ENCODE measurements at regions not wholly inside any gene's neighbourhood (a gene's known extent, or its start where the extent isn't known, plus 50 kb on each side); places are given as distances from the start of the nearest gene placed in this dataset.

- H3K36me3 ChIP-seq (replicated peaks; ENCODE audit: control insufficient read depth, insufficient read depth, low read length) = no peaks in the 10 kb centered on the region
- H3K27me3 ChIP-seq (ENCODE audit: control insufficient read depth, insufficient read depth, low read length) = no peaks in the 10 kb centered on the region
- no peak overlapping the region for H3K4me3 ChIP-seq (ENCODE audit: insufficient read depth, low read depth, low read length)
- DNase-seq = no peak
Observed at GRCh38 chr9:4402501-4402900, 87.8 kb upstream of the SLC1A1 start.

DNA sequence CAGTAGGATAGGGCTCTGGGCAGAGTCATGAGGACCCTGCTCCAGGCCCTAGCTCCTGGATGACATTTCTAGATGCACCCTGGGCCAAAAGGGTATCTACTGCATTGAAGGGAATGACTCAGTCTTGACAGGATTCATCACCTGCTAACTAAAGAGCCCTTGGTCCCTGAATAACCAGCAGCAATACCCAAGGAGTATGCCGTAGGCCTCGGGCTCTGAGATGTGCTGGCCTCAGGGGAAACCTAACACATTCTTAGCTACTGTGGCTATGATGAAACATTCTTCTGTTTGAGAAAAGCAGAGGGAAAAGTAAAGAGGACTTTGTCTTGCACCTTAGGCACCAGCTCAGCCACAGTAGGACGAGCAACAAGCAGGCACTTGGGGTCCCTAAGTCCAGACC, 89.5 kb upstream of the SLC1A1 start:
- Histone ChIP-seq H3K4me3 (ENCODE audit: insufficient read depth, low read depth, low read length) (no peak overlapping the region), H3K27me3 (ENCODE audit: control insufficient read depth, insufficient read depth, low read length) (no peaks in the 10 kb centered on the region), H3K36me3 (replicated peaks; ENCODE audit: control insufficient read depth, insufficient read depth, low read length) (no peaks in the 10 kb centered on the region)
- no peak for DNase-seq

GRCh38 chr9:4397917-4398316, 92.4 kb upstream of the SLC1A1 start:
- Histone ChIP-seq H3K27me3 (ENCODE audit: control insufficient read depth, insufficient read depth, low read length) (no peaks in the 10 kb centered on the region), H3K4me3 (ENCODE audit: insufficient read depth, low read depth, low read length) (no peak overlapping the region), H3K36me3 (replicated peaks; ENCODE audit: control insufficient read depth, insufficient read depth, low read length) (no peaks in the 10 kb centered on the region)
- no peak for DNase-seq

GRCh38 chr9:4393806-4394523, 94.1 kb upstream of the GLIS3 start:
- Histone ChIP-seq H3K4me3 (ENCODE audit: insufficient read depth, low read depth, low read length) (no peak overlapping the region), H3K36me3 (replicated peaks; ENCODE audit: control insufficient read depth, insufficient read depth, low read length) (no peaks in the 10 kb centered on the region), H3K27me3 (ENCODE audit: control insufficient read depth, insufficient read depth, low read length) (no peaks in the 10 kb centered on the region)
- no peak for DNase-seq

DNA sequence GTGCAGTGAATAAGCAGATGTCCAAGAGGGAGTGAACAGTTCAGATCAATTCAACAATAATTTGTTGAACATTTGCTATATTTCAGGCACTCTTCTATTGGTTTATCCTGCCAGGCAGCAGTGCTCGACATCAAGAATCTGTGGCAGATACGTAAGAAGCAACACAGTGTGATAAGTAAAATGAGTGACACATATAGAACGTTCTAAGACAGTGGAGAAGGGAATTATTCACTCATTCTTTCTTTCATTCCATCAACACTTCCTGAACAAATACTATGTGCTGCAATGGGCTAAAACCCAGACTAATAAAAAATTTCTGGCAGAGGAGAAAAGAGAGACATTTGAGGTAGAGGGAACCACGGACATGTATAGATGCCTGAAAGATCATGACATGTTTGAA, 89.9 kb upstream of the GLIS3 start:
- no peak overlapping the region for H3K4me3 ChIP-seq (ENCODE audit: insufficient read depth, low read depth, low read length)
- H3K36me3 ChIP-seq (replicated peaks; ENCODE audit: control insufficient read depth, insufficient read depth, low read length) = no peaks in the 10 kb centered on the region
- H3K27me3 ChIP-seq (ENCODE audit: control insufficient read depth, insufficient read depth, low read length) = no peaks in the 10 kb centered on the region
- DNase-seq = no peak

DNA sequence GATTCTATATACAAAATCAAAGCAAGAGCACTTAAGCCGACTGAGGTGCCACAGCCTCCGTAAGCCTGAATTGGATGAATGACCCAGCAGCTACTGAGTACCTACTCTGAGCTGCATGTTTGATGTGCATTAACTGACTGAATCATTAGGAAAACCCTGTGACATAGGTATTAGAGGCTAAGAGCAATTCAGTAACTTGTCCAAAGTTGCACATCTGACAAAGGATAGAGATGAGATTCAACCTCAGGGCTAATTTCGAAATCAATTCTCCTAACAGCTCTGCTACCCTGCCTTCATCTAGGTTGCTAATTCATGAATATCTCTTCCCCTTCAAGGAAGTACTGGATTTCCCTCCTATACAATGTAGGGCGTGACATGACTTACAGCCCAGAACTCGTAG, 89.1 kb upstream of the GLIS3 start:
- Histone ChIP-seq H3K27me3 (ENCODE audit: control insufficient read depth, insufficient read depth, low read length) (no peaks in the 10 kb centered on the region), H3K4me3 (ENCODE audit: insufficient read depth, low read depth, low read length) (no peak overlapping the region), H3K36me3 (replicated peaks; ENCODE audit: control insufficient read depth, insufficient read depth, low read length) (no peaks in the 10 kb centered on the region)
- DNase-seq = no peak

- Histone ChIP-seq H3K4me3 (ENCODE audit: insufficient read depth, low read depth, low read length) (no peak overlapping the region), H3K36me3 (replicated peaks; ENCODE audit: control insufficient read depth, insufficient read depth, low read length) (no peaks in the 10 kb centered on the region), H3K27me3 (ENCODE audit: control insufficient read depth, insufficient read depth, low read length) (no peaks in the 10 kb centered on the region)
- no peak for DNase-seq
Observed at GRCh38 chr9:4386819-4387218, 87.0 kb upstream of the GLIS3 start.

GRCh38 chr9:4384750-4385149, 84.9 kb upstream of the GLIS3 start:
- Histone ChIP-seq H3K27me3 (ENCODE audit: control insufficient read depth, insufficient read depth, low read length) (no peaks in the 10 kb centered on the region), H3K36me3 (replicated peaks; ENCODE audit: control insufficient read depth, insufficient read depth, low read length) (no peaks in the 10 kb centered on the region), H3K4me3 (ENCODE audit: insufficient read depth, low read depth, low read length) (no peak overlapping the region)
- no peak for DNase-seq

GRCh38 chr9:4382722-4383317, 83.0 kb upstream of the GLIS3 start:
- peak; percentile 28 for DNase-seq
- Histone ChIP-seq H3K36me3 (replicated peaks; ENCODE audit: control insufficient read depth, insufficient read depth, low read length) (no peaks in the 10 kb centered on the region), H3K4me3 (ENCODE audit: insufficient read depth, low read depth, low read length) (no peak overlapping the region), H3K27me3 (ENCODE audit: control insufficient read depth, insufficient read depth, low read length) (no peaks in the 10 kb centered on the region)

DNA sequence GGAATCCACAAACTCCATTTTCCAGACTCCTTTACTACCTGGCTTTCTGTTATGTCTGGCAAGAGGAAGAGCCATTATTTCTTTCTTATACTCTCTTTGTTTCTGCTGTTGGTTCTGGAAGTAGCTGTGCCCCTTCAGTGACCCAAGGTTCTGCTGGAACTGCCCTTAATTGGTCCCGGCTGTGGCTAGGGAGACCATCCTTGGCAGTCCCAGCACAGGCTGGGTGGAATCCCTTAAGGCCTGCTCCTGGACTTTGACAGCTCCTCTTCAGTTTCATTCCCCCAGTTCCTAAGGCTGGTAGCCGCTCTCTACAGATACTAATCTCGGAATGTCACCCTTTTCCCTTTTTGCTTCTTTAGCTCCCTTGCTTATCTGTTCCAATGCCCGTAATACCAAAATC, 81.9 kb upstream of the GLIS3 start:
- DNase-seq = no peak
- Histone ChIP-seq H3K36me3 (replicated peaks; ENCODE audit: control insufficient read depth, insufficient read depth, low read length) (no peaks in the 10 kb centered on the region), H3K27me3 (ENCODE audit: control insufficient read depth, insufficient read depth, low read length) (no peaks in the 10 kb centered on the region), H3K4me3 (ENCODE audit: insufficient read depth, low read depth, low read length) (no peak overlapping the region)

- DNase-seq = no peak
- Histone ChIP-seq H3K36me3 (replicated peaks; ENCODE audit: control insufficient read depth, insufficient read depth, low read length) (no peaks in the 10 kb centered on the region), H3K27me3 (ENCODE audit: control insufficient read depth, insufficient read depth, low read length) (no peaks in the 10 kb centered on the region), H3K4me3 (ENCODE audit: insufficient read depth, low read depth, low read length) (no peak overlapping the region)
Observed at GRCh38 chr9:4380406-4380805, 80.5 kb upstream of the GLIS3 start.

DNA sequence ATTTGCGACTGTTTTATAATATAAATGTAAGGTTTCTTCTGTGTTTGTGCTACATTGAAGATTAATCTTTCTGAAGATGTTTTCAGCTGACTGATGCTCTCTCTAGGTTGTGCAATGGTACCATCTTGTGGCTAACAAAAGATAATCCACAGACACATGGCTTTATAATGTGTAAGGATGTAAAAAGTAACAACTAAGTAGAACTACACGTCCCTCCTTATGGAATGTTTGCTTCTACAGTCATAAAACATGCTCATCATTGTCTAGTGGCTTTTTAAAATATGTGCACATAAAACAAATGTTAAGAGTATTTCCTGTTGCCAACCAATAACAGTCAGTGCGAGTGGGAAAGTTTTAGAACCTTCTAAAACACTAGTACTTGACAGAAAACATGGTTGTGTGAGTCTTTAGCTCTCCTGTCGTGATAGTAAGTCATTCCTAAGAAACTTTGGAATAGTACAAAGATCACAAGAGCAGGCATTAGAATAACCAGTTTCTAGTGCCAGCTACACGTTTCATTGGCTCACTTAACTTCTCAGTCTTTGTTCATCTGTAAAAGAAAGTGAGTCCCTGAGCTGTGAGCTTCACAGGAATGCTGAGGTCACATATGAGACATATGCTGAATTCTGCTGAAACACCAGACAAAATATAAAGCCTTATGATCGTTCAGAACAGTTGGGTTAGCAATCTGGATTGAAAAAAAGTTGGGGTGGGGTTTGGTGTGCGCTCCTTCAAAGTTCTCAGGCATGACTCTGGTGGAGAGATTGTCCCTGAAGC, 75.7 kb upstream of the GLIS3 start:
- Histone ChIP-seq H3K27me3 (ENCODE audit: control insufficient read depth, insufficient read depth, low read length) (no peaks in the 10 kb centered on the region), H3K4me3 (ENCODE audit: insufficient read depth, low read depth, low read length) (no peak overlapping the region), H3K36me3 (replicated peaks; ENCODE audit: control insufficient read depth, insufficient read depth, low read length) (no peaks in the 10 kb centered on the region)
- no peak for DNase-seq

GRCh38 chr9:4371108-4371507, 71.2 kb upstream of the GLIS3 start:
- H3K36me3 ChIP-seq (replicated peaks; ENCODE audit: control insufficient read depth, insufficient read depth, low read length) = no peaks in the 10 kb centered on the region
- no peak for DNase-seq
- no peak overlapping the region for H3K4me3 ChIP-seq (ENCODE audit: insufficient read depth, low read depth, low read length)
- H3K27me3 ChIP-seq (ENCODE audit: control insufficient read depth, insufficient read depth, low read length) = no peaks in the 10 kb centered on the region

DNA sequence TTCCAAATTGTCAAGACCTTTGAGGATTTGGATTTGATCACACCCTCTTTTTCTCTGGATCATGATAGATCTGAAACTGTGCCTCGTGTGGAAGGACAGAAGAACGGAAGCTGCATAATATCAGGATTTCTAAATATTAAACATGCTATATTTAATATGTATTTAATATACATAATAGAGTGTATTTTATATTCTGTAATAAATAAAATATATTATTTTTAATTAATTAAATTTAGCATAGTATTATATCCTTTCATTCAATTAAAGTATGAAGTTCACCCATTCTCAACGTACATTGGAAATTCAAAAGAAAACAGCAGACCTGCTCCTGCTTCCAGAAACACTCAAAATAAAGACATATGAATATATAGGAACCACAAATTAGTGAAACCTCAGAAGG, 70.6 kb upstream of the GLIS3 start:
- Histone ChIP-seq H3K36me3 (replicated peaks; ENCODE audit: control insufficient read depth, insufficient read depth, low read length) (no peaks in the 10 kb centered on the region), H3K27me3 (ENCODE audit: control insufficient read depth, insufficient read depth, low read length) (no peaks in the 10 kb centered on the region), H3K4me3 (ENCODE audit: insufficient read depth, low read depth, low read length) (no peak overlapping the region)
- no peak for DNase-seq
